Suppressor macrophage treated with lipopolysaccharide for 4 hours (primary cell): ENCODE measurements at regions not wholly inside any gene's neighbourhood (a gene's known extent, or its start where the extent isn't known, plus 50 kb on each side); places are given as distances from the start of the nearest gene placed in this dataset.

Experiments
- DNase-seq: peaks from one replicate; pipeline ENCODE4 v3.0.0-alpha.2; 2020

GRCh38 chr18:53798516-53798915, 426.0 kb downstream of the MBD2 start:
- no peak for DNase-seq

DNA sequence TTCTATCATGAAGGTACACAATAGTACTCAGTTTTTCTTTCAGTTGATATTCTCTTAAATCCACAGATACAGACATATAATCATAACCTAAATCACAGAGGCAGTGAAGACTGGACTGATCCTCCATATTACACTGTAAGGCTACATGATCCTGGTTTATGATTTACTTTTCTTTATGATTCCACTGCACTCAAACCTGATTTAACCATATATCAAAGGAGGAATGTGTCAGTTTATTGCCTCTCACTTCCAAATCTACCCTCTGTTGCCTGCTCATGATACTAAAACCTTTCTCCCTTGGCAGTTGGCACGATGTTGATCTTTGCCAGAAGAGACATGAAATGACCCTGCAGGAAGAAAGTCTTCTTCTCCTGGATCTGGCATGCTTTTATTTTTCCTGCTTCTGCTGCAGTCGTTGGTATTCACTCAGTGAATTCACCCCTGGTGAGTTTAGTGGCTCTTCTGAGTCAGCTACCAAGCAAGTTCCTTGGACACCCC, 426.4 kb downstream of the MBD2 start:
- no peak for DNase-seq

DNA sequence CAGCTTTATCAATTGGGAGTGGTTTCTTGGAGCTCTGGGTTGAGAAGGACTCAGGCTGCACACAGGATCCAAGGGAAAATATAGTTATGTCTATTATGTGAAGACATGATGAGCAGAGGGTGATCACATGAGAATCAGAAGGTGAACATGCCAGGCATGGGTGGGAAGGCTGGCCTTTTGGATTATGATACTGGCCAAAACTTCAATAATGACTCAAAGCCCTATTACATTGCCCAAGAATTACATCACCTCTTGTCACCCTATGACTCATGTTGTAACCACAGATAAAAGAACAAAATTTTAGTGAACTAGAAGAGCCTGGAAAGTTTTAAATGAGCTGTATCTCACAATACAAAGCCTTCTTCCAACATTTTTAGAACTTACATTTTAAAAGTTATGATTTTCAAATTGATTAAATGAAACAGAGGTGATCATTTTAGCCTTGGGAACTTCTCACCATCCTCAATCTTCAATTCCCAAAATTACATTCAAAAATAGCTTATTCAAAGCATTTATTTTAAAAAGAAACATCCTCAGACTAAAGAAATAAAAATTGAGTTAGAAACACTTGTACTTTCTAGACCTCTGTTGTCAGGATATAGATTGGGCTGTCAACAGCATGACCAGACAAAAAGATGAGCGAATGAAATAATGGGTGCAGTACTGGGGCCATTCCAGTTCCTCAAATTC, 428.3 kb downstream of the MBD2 start:
- DNase-seq = peak; percentile 56

- DNase-seq = no peak
Observed at GRCh38 chr18:53795610-53796009, 428.9 kb downstream of the MBD2 start.

DNA sequence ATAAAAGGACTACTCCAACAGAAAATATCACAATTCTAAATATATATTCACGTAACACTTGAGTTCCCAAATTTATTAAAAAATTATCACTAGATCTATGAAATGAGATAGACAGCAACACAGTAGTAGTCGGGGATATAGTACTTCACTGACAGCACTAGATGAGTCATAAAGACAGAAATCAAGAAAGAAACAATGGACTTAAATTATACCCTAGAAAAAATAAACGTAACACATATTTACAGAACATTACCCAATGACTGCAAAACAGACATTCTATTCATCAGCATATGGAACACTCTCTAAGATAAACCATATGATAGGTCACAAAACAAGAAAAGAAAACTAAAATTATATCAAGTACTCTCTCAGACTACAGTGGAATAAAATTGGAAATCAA, 429.4 kb downstream of the MBD2 start:
- DNase-seq = no peak

DNA sequence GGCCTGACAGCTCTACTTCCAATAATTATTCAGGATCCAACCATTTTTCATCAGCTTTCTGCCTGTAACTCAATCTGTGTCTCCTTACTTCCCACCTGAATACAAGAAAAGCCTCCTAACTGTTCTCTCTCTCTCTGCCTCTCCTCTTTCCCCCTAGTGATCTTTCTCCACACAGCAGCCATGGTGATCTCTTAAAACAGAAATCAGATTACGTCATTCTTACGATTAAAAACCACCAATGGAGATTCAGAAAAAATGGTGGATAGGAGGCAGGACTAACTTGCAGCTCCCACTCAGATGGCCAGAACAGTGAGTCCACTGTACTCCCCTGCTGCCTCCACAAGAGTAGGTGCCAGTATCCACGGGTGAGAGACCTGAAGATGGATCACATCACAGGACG, 431.7 kb downstream of the MBD2 start:
- no peak for DNase-seq

GRCh38 chr18:53790786-53791185, 433.7 kb downstream of the MBD2 start:
- DNase-seq = no peak

- DNase-seq = no peak
Observed at GRCh38 chr18:53789376-53790247, 434.9 kb downstream of the MBD2 start.

DNA sequence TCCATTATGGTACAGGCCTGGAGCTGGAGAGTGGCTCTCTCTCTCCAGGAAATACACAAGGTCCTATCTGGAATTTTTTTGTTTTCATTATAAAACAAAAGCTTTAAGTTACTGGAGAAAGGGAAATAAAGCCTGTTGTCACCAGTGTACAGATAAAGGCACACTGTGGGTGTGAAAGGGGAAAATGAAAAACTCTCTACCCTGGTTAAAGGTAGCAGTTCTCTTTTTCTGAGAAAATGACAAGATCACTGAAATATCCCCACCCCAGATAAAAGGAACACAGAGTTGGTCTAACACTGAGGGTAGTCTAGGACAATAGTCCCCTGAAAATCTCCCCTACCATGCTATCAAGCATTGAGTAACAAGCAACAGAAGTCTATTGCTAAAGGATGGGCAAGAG, 438.7 kb downstream of the MBD2 start:
- DNase-seq = no peak

DNA sequence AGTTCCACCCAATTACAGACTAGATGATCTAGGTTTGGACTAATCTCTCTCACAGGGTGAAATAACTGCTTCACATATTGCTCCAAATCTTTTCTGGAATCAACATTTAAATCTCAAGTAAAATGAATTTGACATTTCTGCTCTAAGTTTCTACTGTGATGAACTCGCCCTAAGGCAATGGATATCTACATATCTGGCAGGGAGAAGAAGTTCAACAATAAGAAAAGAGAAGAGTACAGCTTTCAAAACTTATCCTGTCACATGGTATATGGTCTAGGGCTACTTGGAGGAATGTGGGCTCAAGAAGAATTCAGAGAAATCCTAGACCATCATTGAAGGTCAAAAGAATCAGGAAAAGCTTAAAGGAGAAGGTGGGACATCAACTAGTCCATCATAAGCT, 440.2 kb downstream of the MBD2 start:
- DNase-seq = no peak

DNA sequence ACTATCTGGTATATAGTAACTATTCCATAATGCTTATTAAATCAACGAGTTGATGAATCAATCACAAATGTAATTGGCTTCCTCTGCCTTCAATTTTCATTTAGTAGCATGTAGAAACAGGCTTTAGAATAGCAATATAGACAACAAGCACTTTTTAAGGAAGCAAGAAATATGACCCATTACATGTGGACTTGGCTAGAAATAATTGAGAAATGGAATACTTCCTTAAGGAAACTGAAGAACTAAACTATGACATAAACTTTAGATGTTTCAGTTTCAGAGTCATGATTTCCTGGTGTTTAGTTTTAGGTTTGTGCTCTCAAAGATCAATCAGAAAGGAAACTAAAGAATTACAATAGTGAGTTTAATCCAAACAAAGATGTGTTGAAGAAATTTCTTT, 443.8 kb downstream of the MBD2 start:
- peak; percentile 1 for DNase-seq

DNA sequence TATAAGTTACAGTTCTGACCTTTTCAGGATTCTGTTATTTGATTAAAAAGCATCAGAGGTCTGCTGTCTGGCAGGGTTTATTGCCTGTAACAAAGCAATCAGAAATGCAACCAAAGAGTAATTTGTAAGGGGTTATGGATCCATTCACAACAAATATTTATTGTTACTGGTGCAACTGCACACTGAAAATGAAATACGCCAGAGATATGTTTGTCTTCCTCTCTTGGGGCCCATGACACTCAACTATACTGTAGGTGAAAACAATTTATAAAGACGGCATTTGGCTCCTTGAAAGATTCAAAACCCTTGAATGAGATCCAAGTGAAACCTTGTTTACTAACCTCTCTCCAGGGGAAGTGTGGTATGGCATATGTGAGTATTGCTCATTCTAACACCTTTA, 452.2 kb downstream of the MBD2 start:
- DNase-seq = no peak

- no peak for DNase-seq
Observed at GRCh38 chr18:53771664-53772063, 452.8 kb downstream of the MBD2 start.

- no peak for DNase-seq
Observed at GRCh38 chr18:53765211-53765610, 459.3 kb downstream of the MBD2 start.

- no peak for DNase-seq
Observed at GRCh38 chr18:53764086-53764485, 460.4 kb downstream of the MBD2 start.

- no peak for DNase-seq
Observed at GRCh38 chr18:53757328-53757727, 467.1 kb downstream of the MBD2 start.

- no peak for DNase-seq
Observed at GRCh38 chr18:53756610-53756972, 467.9 kb downstream of the MBD2 start.

- DNase-seq = no peak
Observed at GRCh38 chr18:53755914-53756609, 468.4 kb downstream of the MBD2 start.

DNA sequence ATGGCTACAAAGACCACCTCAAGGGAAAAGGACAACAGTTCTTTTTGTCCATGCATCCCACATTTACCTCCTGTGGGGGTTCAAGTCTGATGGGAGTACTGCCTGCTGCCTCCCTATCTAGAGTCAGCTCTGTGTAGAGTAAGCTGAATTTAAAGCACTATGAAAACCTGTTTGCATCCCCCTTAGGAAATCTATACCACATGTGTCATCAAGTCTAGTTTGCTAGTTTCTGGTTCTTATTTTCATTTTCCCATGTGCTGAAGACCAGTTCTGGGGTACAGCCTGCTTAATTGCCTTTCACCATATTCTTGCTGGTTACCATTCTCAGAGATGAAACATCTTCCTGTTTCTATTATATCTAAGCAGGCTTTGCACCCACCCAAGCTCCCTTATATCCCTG, 470.3 kb downstream of the MBD2 start:
- no peak for DNase-seq

GRCh38 chr18:53753601-53754000, 470.9 kb downstream of the MBD2 start:
- DNase-seq = no peak

DNA sequence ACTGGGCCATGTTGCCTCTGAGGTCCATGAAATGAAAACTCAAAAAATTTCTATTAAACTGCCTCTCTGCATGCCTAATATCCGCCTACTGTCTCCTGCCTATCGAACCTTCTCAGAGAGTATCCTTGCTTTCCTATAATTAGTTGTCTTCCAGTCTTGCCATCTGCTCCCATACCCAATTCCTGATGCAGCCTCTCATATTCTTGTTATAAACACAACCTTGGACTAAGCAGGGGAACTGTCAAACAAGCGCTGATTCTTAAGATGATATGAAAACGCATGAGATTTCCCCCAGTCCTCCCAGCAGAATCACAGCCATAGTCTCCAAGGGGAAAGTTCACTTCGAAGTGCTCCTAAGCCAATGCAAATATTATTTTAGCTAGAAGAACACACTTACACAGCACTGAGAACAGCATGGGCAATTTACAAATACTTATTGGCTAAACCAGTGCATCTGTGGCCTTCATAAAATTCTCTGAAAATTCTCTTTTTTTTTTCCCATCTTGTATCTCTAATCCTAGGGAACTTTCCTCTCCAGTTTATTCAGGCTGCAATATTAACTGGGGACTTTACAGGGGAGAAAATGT, 471.6 kb downstream of the MBD2 start:
- no peak for DNase-seq

DNA sequence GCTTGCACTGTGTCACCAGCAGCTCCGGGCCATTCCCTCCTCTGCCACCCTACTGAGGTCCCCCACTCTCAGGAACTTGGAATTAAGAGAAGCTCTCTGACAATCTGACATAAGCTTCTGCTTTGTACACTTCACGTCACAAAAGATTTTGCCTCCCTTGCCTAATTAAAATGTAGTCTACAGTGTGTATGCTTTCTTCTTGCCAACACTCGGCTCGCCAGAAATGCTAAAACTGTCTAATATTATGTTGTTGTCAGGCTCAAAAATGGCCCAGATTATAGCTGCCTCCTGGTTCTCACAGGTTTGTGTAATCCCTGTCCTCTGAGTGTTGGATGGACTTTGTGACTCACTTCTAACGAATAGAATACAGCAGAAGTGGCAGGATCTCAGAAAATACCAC, 474.7 kb downstream of the MBD2 start:
- DNase-seq = no peak

DNA sequence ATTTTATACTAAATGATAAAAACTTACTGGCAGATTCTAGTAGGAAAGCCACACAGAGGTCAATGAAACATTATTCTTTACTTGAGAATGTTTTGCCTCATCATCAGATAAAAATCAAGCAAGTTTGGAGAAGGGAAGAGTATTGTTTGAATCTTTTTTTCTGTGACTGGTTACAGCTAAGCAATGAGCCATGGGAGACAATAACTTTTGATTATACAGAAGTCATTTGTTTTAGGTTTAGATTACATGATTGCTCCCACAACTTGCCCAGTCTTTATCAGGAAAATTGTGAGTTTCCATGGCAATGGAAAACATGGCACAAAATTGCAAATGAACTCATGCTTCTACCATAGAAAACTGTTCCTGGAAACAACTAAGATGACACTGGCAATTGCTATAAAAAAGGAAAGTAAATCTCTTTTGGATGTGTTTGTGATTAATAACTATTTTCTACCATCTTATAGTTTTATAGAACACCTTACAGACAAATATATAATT, 476.8 kb downstream of the MBD2 start:
- no peak for DNase-seq
